Liver (tissue), 8 donors: ENCODE measurements at regions not wholly inside any gene's neighbourhood (a gene's known extent, or its start where the extent isn't known, plus 50 kb on each side); places are given as distances from the start of the nearest gene placed in this dataset.

Experiments
- DNase-seq: peaks from one replicate; pipeline ENCODE4 v3.0.0-alpha.2; 2017; ENCODE audit warnings: low spot score
- H3K27ac ChIP-seq, 2 donors: one replicate each; pipeline ENCODE4 v1.7.0; 2013; ENCODE audit warnings: inconsistent platforms in 2 of 2, low read length in 2 of 2, control low read depth in 1 of 2, low read depth in 1 of 2, mild to moderate bottlenecking in 1 of 2
- H3K27me3 ChIP-seq, 4 donors: one replicate each; pipeline versions ENCODE4 v1.6.1 to v1.7.0; 2013; ENCODE audit warnings: low read length in 3 of 4, inconsistent platforms in 1 of 4, mild to moderate bottlenecking in 1 of 4, moderate library complexity in 1 of 4; ENCODE audit not compliant: control insufficient read depth in 4 of 4, insufficient read depth in 4 of 4
- H3K36me3 ChIP-seq, 4 donors: one replicate each; pipeline versions ENCODE4 v1.6.1 to v1.7.0; 2013; ENCODE audit warnings: low read length in 3 of 4, mild to moderate bottlenecking in 3 of 4, low read depth in 1 of 4, moderate library complexity in 1 of 4; ENCODE audit not compliant: control insufficient read depth in 4 of 4, insufficient read depth in 3 of 4
- H3K4me1 ChIP-seq, 4 donors: one replicate each; pipeline versions ENCODE4 v1.6.1 to v1.7.0; 2013; ENCODE audit warnings: low read length in 3 of 4, mild to moderate bottlenecking in 3 of 4, moderate library complexity in 1 of 4; ENCODE audit not compliant: control insufficient read depth in 4 of 4, insufficient read depth in 4 of 4
- H3K4me3 ChIP-seq, 3 donors: one replicate each; pipeline versions ENCODE4 v1.6.1 to v1.7.0; 2013; ENCODE audit warnings: low read length in 3 of 3, control low read depth in 1 of 3, low read depth in 1 of 3, mild to moderate bottlenecking in 1 of 3
- H3K9ac ChIP-seq, 2 donors: one replicate each; pipeline ENCODE4 v1.7.0; 2013; ENCODE audit warnings: low read length in 2 of 2, mild to moderate bottlenecking in 2 of 2, moderate library complexity in 2 of 2, control low read depth in 1 of 2, low read depth in 1 of 2
- H3K9me3 ChIP-seq, 4 donors: one replicate each; pipeline versions ENCODE4 v1.6.1 to v1.7.0; 2013; ENCODE audit warnings: low read length in 3 of 4; ENCODE audit not compliant: control insufficient read depth in 4 of 4
- ATF3 ChIP-seq: IDR thresholded peaks from 2 replicates; pipeline ENCODE4 v1.6.1; 2016; ENCODE audit warnings: antibody characterized with exemption
- CTCF ChIP-seq: fragments of 150-350 bp; IDR thresholded peaks from 2 replicates; pipeline ENCODE4 v1.5.1; 2017; ENCODE audit warnings: improper control_type of control experiment, low read depth, low read length; ENCODE audit not compliant: missing input control
- EGR1 ChIP-seq, 2 donors: IDR thresholded peaks; 2 replicates each; pipeline ENCODE4 v1.6.1; 2016 to 2018; ENCODE audit warnings: antibody characterized with exemption in 2 of 2, low read depth in 2 of 2
- FOXA1 ChIP-seq: IDR thresholded peaks from 2 replicates; pipeline ENCODE4 v1.6.1; 2016; ENCODE audit warnings: antibody characterized with exemption
- FOXA2 ChIP-seq: IDR thresholded peaks from 2 replicates; pipeline ENCODE4 v1.6.1; 2016; ENCODE audit warnings: antibody characterized with exemption
- GABPA ChIP-seq, 2 donors: IDR thresholded peaks in 1 of 2; conservative IDR thresholded peaks in 1 of 2; 2 replicates each; pipeline ENCODE4 v1.6.1; 2016; ENCODE audit warnings: antibody characterized with exemption in 2 of 2, mild to moderate bottlenecking in 1 of 2, moderate library complexity in 1 of 2
- HNF4A ChIP-seq, 2 donors: conservative IDR thresholded peaks; 2 replicates each; pipeline ENCODE4 v1.6.1; 2016; ENCODE audit warnings: antibody characterized with exemption in 2 of 2, mild to moderate bottlenecking in 2 of 2
- HNF4G ChIP-seq: IDR thresholded peaks from 2 replicates; pipeline ENCODE4 v1.6.1; 2016; ENCODE audit warnings: antibody characterized with exemption
- JUND ChIP-seq, 2 donors: IDR thresholded peaks; 2 replicates each; pipeline ENCODE4 v1.6.1; 2016; ENCODE audit warnings: antibody characterized with exemption in 2 of 2
- MAX ChIP-seq: IDR thresholded peaks from 2 replicates; pipeline ENCODE4 v1.6.1; 2016; ENCODE audit warnings: antibody characterized with exemption
- NR2F2 ChIP-seq: IDR thresholded peaks from 2 replicates; pipeline ENCODE4 v1.6.1; 2016; ENCODE audit warnings: antibody characterized with exemption
- RAD21 ChIP-seq, 2 donors: IDR thresholded peaks; 2 replicates each; pipeline ENCODE4 v1.6.1; 2016; ENCODE audit warnings: antibody characterized with exemption in 2 of 2, mild to moderate bottlenecking in 2 of 2
- REST ChIP-seq: IDR thresholded peaks from 2 replicates; pipeline ENCODE4 v1.6.1; 2016; ENCODE audit warnings: antibody characterized with exemption, mild to moderate bottlenecking
- RXRA ChIP-seq, 2 donors: IDR thresholded peaks; 2 replicates each; pipeline ENCODE4 v1.6.1; 2017 to 2018; ENCODE audit warnings: antibody characterized with exemption in 2 of 2, mild to moderate bottlenecking in 1 of 2
- SP1 ChIP-seq: IDR thresholded peaks from 2 replicates; pipeline ENCODE4 v1.6.1; 2018; ENCODE audit warnings: antibody characterized with exemption, mild to moderate bottlenecking
- TAF1 ChIP-seq: conservative IDR thresholded peaks from 2 replicates; pipeline ENCODE4 v1.6.1; 2016; ENCODE audit warnings: antibody characterized with exemption, mild to moderate bottlenecking
- YY1 ChIP-seq: IDR thresholded peaks from 2 replicates; pipeline ENCODE4 v1.6.1; 2016; ENCODE audit warnings: antibody characterized with exemption, mild to moderate bottlenecking
- ZBTB33 ChIP-seq: IDR thresholded peaks from 2 replicates; pipeline ENCODE4 v1.6.1; 2016; ENCODE audit warnings: antibody characterized with exemption
- WGBS: extraction: QIAGEN DNeasy Blood & Tissue Kit; methylation state at CpG from one replicate; pipeline ENCODE4 v1.1.7; 2013; 5-methylcytosine and 5-hydroxymethylcytosine counted together
- donor health status: healthy.
- donor health status: healthy.
- donor health status: healthy.
- donor health status: healthy.
- donor health status: healthy.

- no peak overlapping the region for H3K27ac ChIP-seq
- H3K4me3 ChIP-seq, result no peak overlapping the region
- H3K9ac ChIP-seq, result no peak overlapping the region
- DNase-seq, result no peak
- H3K36me3 ChIP-seq, result no peaks in the 10 kb centered on the region
- no peaks in the 10 kb centered on the region for H3K9me3 ChIP-seq
- no peak for TF ChIP-seq FOXA1
- no peak for TF ChIP-seq REST
- no peak for TF ChIP-seq MAX
- TF ChIP-seq YY1, result no peak
- TF ChIP-seq GABPA (IDR thresholded peaks at IDR 0.05 in 1 of 2, conservative IDR thresholded peaks at IDR 0.05 in 1 of 2), result no peak
- TF ChIP-seq ATF3, result no peak
- no peak for TF ChIP-seq FOXA2
- no peak for TF ChIP-seq HNF4G
- TF ChIP-seq NR2F2, result no peak
- TF ChIP-seq JUND (IDR thresholded peaks at IDR 0.05), result no peak
- no peak for TF ChIP-seq EGR1 (IDR thresholded peaks at IDR 0.05; ENCODE audit: low read depth in 2 of 2)
- no peak for TF ChIP-seq CTCF
- no peaks in the 10 kb centered on the region for H3K27me3 ChIP-seq
- no peaks in the 10 kb centered on the region for H3K4me1 ChIP-seq
- WGBS, result 87% methylated on average over 4 of the region's 4 CpGs
Measured at GRCh38 chr5:24065779-24066178, 558.4 kb downstream of the PRDM9 start.

- DNase-seq, result no peak
- H3K4me3 ChIP-seq, result no peak overlapping the region
- WGBS, result 95% methylated on average over 2 of the region's 2 CpGs
- no peak for TF ChIP-seq RXRA (IDR thresholded peaks at IDR 0.05)
- TF ChIP-seq MAX, result no peak
- no peak for TF ChIP-seq FOXA1
- TF ChIP-seq SP1, result no peak
- TF ChIP-seq JUND (IDR thresholded peaks at IDR 0.05), result no peak
- TF ChIP-seq FOXA2, result no peak
- no peak for TF ChIP-seq ATF3
- no peak for TF ChIP-seq TAF1
- TF ChIP-seq HNF4G, result no peak
- TF ChIP-seq ZBTB33, result no peak
- no peak for TF ChIP-seq RAD21 (IDR thresholded peaks at IDR 0.05)
- TF ChIP-seq CTCF, result no peak
- TF ChIP-seq EGR1 (IDR thresholded peaks at IDR 0.05; ENCODE audit: low read depth in 2 of 2), result no peak
- no peak for TF ChIP-seq NR2F2
- no peak for TF ChIP-seq HNF4A (conservative IDR thresholded peaks at IDR 0.05)
Measured at GRCh38 chr5:24067208-24067607, 559.8 kb downstream of the PRDM9 start.

More at GRCh38 chr5:24067208-24067607, 559.8 kb downstream of the PRDM9 start:
- no peak overlapping the region for H3K9ac ChIP-seq
- no peaks in the 10 kb centered on the region for H3K4me1 ChIP-seq
- no peaks in the 10 kb centered on the region for H3K27me3 ChIP-seq
- H3K27ac ChIP-seq, result no peak overlapping the region
- no peaks in the 10 kb centered on the region for H3K36me3 ChIP-seq
- no peaks in the 10 kb centered on the region for H3K9me3 ChIP-seq
